Right hindlimb (tissue), 1 donor: ENCODE measurements at regions not wholly inside any gene's neighbourhood (a gene's known extent, or its start where the extent isn't known, plus 50 kb on each side); places are given as distances from the start of the nearest gene placed in this dataset.
"Not testable (repeated sequence)": the region's sequence is repeated elsewhere in the genome, so short reads cannot be mapped to it uniquely, and the experiment has no call there.

Experiments
- DNase-seq: peaks from one replicate; pipeline ENCODE4 v3.0.0-alpha.2; 2018

- DNase-seq: no peak
These were observed 74.1 kb upstream of the PRKG1 start for GRCh38 chr10:51000164-51000563.

- DNase-seq: peak; percentile 24
These were observed 73.3 kb upstream of the PRKG1 start for GRCh38 chr10:51000976-51001375.

GRCh38 chr10:51001587-51001986, 72.7 kb upstream of the PRKG1 start:
- no peak for DNase-seq

- DNase-seq: no peak
These were observed 71.8 kb upstream of the PRKG1 start for GRCh38 chr10:51002469-51002868.

GRCh38 chr10:51004776-51005175, 69.5 kb upstream of the PRKG1 start:
- no peak for DNase-seq

GRCh38 chr10:51005551-51005950, 68.7 kb upstream of the PRKG1 start:
- DNase-seq: no peak

- DNase-seq: no peak
These were observed 67.6 kb upstream of the PRKG1 start for GRCh38 chr10:51006686-51007085.

GRCh38 chr10:51007781-51008180, 66.5 kb upstream of the PRKG1 start:
- DNase-seq: no peak

- no peak for DNase-seq
These were observed 65.9 kb upstream of the PRKG1 start for GRCh38 chr10:51008346-51008745.

GRCh38 chr10:51010977-51011376, 63.3 kb upstream of the PRKG1 start:
- peak; percentile 41 for DNase-seq

- DNase-seq: no peak
These were observed 62.2 kb upstream of the PRKG1 start for GRCh38 chr10:51012073-51012472.

GRCh38 chr10:51014680-51015389, 59.5 kb upstream of the PRKG1 start:
- no peak for DNase-seq

- not testable (repeated sequence) for DNase-seq
These were observed 58.9 kb upstream of the PRKG1 start for GRCh38 chr10:51015390-51015754.

GRCh38 chr10:51020200-51020599, 54.1 kb upstream of the PRKG1 start:
- no peak for DNase-seq

- no peak for DNase-seq
These were observed 51.2 kb upstream of the PRKG1 start for GRCh38 chr10:51022933-51023585.

- no peak for DNase-seq
These were observed 50.7 kb upstream of the PRKG1 start for GRCh38 chr10:51023636-51024035.
